Hindlimb muscle (tissue), 1 donor: ENCODE measurements at regions not wholly inside any gene's neighbourhood (a gene's known extent, or its start where the extent isn't known, plus 50 kb on each side); places are given as distances from the start of the nearest gene placed in this dataset.

Source experiments
- DNase-seq: peaks from one replicate; pipeline ENCODE4 v3.0.0-alpha.2; 2013

- no peak for DNase-seq
Observed at GRCh38 chr11:79796704-79797103, 355.9 kb upstream of the TENM4 start.

GRCh38 chr11:79794484-79795393 lies 353.9 kb upstream of the TENM4 start:
- no peak for DNase-seq

- no peak for DNase-seq
Observed at GRCh38 chr11:79794057-79794456, 353.2 kb upstream of the TENM4 start.

- DNase-seq, result no peak
Observed at GRCh38 chr11:79786961-79787360, 346.1 kb upstream of the TENM4 start.

- no peak for DNase-seq
Observed at GRCh38 chr11:79783833-79784232, 343.0 kb upstream of the TENM4 start.

GRCh38 chr11:79768343-79768742 lies 327.5 kb upstream of the TENM4 start:
- DNase-seq, result no peak

- no peak for DNase-seq
Observed at GRCh38 chr11:79762279-79762921, 321.6 kb upstream of the TENM4 start.

- DNase-seq, result no peak
Observed at GRCh38 chr11:79758325-79758724, 317.5 kb upstream of the TENM4 start.

GRCh38 chr11:79747406-79747805 lies 306.6 kb upstream of the TENM4 start:
- no peak for DNase-seq

GRCh38 chr11:79744941-79745340 lies 304.1 kb upstream of the TENM4 start:
- no peak for DNase-seq

GRCh38 chr11:79742176-79742575 lies 301.3 kb upstream of the TENM4 start:
- DNase-seq, result no peak

GRCh38 chr11:79739591-79739990 lies 298.8 kb upstream of the TENM4 start:
- DNase-seq, result no peak

- no peak for DNase-seq
Observed at GRCh38 chr11:79727221-79727620, 286.4 kb upstream of the TENM4 start.

GRCh38 chr11:79720115-79720514 lies 279.3 kb upstream of the TENM4 start:
- DNase-seq, result no peak

GRCh38 chr11:79708319-79708932 lies 267.6 kb upstream of the TENM4 start:
- no peak for DNase-seq

GRCh38 chr11:79705648-79706047 lies 264.8 kb upstream of the TENM4 start:
- no peak for DNase-seq

GRCh38 chr11:79702303-79702702 lies 261.5 kb upstream of the TENM4 start:
- no peak for DNase-seq

GRCh38 chr11:79699246-79699645 lies 258.4 kb upstream of the TENM4 start:
- no peak for DNase-seq

GRCh38 chr11:79697905-79698304 lies 257.1 kb upstream of the TENM4 start:
- DNase-seq, result no peak

- DNase-seq, result no peak
Observed at GRCh38 chr11:79694368-79694767, 253.5 kb upstream of the TENM4 start.

- no peak for DNase-seq
Observed at GRCh38 chr11:79691445-79691844, 250.6 kb upstream of the TENM4 start.

GRCh38 chr11:79686703-79687419 lies 246.0 kb upstream of the TENM4 start:
- DNase-seq, result no peak

- DNase-seq, result no peak
Observed at GRCh38 chr11:79683930-79684329, 243.1 kb upstream of the TENM4 start.
